GM12892 (cell line): ENCODE measurements at regions not wholly inside any gene's neighbourhood (a gene's known extent, or its start where the extent isn't known, plus 50 kb on each side); places are given as distances from the start of the nearest gene placed in this dataset.
"Not testable (repeated sequence)": the region's sequence is repeated elsewhere in the genome, so short reads cannot be mapped to it uniquely, and the experiment has no call there.

Source experiments
- DNase-seq: peaks from one replicate; pipeline ENCODE4 v3.0.0; 2011; ENCODE audit not compliant: insufficient read length
- FAIRE-seq: peaks from 2 replicates; lab custom pipeline; 2011; peaks lifted over from hg19 to GRCh38; lab: Jason Lieb, UNC
- POLR2A ChIP-seq: IDR thresholded peaks from 2 replicates; pipeline ENCODE4 v1.6.1; 2011; ENCODE audit warnings: low read depth, low read length, control low read depth
- POLR2AphosphoS5 ChIP-seq: IDR thresholded peaks from 2 replicates; pipeline ENCODE4 v1.6.1; 2011; ENCODE audit warnings: low read depth, low read length, control low read depth
- TAF1 ChIP-seq: IDR thresholded peaks from 2 replicates; pipeline ENCODE4 v1.6.1; 2011; ENCODE audit warnings: low read depth, mild to moderate bottlenecking, control low read depth, low read length, borderline replicate concordance

DNA sequence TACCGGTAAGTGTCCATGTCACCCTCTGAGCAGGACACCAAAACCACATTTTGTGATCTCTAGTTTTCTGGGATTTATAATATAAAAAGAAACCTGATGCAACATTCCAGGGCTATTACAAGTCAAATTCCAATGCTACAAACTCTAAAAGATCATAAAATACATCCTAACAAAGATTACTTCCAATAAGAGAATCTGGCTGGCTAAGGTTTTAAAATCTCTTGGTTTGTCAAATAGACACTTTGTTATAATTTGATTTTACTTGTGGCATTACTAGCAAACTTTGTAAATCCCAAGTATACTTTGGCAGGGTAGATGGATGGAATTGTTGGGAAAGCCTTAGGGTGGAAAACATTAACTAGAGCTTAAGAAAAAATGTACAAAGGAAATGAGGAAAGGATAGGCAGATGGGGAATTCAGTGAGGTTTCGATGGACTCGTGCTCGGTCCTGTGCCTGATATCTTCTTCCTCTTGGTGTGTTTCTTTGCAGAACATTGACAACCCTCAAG lies 74.0 kb upstream of the POMP start:
- TF ChIP-seq TAF1 = no peak
- TF ChIP-seq POLR2A = no peak
- TF ChIP-seq POLR2AphosphoS5 = no peak
- DNase-seq (no peak), FAIRE-seq (no peak)

DNA sequence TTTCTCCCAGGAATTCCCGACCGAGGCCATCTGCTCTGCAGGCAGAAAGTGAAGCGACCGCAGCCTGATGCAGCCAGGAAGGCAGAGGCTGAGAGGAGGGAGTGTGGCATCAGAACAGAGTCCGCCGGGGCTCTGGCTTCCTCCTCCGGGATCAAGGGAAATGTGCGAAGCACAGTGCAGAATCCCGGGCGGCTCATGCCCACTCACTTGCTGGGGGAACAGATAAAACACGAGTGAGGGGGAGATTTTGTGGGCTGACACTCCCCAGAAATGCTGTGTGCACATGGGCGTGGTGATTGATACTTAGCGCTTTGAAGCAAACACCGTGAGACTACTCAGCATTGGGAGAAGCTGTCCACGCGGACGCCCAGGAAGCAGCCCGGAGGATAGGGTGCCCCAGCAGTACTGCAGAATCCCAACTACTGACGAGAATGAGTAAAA lies 75.3 kb upstream of the POMP start:
- DNase-seq (no peak), FAIRE-seq (no peak)
- TF ChIP-seq POLR2AphosphoS5 (no peak), TAF1 (no peak), POLR2A (no peak)

DNA sequence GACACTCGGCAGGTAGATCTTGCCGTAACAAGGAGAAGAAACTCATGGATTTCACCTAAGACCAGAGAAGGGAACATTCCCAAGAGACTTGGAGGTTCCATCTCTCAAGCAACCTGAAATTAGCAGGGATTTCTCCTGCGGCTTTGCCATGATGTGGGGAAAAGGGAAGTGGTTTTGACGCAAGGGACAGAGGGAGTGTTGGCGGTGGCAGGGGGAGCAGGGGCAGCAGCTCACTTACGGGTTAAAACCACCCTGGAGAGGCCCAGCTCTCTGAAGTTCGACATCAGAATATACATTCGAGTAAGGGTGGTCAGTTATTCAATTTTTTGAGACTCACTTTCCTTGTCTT lies 76.1 kb upstream of the POMP start:
- TF ChIP-seq TAF1 (no peak), POLR2A (no peak), POLR2AphosphoS5 (no peak)
- FAIRE-seq (no peak), DNase-seq (no peak)

DNA sequence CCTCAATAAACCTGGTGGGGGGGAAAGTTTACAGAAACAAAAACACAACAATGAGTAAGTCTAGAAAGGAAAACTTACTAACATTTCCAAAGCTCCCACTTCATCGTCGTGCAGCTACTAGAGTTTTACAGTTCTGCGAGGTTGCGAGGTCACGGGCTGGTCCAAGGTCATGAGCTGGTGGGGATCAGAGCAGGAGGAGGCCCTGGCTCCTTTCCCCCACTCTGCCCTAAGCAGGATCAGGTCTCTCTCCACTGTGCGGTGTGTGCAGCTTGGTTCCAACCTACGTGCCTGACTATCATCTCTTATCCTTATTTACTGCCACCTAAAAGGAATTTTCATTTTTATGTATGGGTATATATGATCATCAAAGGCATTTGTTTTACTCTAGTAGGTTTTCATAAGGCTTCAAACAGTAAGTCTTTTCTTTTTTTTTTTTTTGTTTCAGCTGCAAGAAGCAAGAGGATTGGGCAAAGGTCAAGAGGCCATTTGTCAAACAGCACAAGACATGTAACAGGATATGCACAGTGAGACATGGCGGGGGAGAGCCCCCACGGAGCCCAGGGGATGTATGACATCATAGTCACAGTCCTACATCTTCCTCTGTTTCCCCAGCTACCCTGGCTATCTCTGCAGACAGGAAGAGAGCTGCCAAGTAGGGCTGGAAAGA lies 76.6 kb upstream of the POMP start:
- TF ChIP-seq POLR2A (no peak), POLR2AphosphoS5 (no peak), TAF1 (no peak)
- FAIRE-seq (no peak), DNase-seq (no peak)

DNA sequence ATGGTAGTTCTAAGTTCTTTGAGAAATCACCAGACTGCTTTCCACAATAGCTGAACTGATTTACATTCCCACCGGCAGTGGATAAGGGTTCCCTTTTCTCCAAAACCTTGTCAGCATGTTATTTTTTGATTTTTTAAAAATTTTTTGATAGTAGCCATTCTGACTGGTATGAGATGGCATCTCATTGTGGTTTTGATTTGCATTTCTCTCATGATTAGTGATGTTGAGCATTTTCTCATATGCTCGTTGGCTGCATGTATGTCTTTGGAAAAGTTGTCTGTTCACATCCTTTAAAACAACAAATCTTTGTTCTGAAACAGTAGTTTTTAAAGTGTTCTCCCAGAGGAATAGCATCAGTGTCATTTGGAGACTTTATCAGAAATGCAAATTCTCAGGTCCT lies 77.5 kb upstream of the POMP start:
- FAIRE-seq (no peak), DNase-seq (no peak)
- TF ChIP-seq POLR2AphosphoS5 = no peak
- TF ChIP-seq TAF1 = no peak
- no peak for TF ChIP-seq POLR2A

DNA sequence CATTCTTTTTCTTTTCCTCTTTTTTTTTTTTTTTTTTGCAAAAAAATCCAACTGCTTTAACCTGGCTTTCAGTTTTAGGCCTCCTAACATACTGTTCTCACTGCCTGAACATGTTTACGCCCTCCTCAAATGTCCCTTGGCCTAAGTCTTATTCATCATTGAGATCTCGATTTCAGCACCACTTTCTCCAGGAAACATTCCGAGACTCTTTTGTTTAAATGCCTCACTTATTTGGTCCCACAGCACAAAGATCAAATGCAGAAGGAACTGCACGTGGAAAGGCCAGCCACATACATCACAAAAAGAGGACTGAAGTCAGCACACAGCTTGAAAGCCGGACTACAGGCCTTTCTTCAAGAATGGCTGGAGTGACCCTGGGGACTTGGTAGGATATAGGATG lies 79.2 kb upstream of the POMP start:
- TF ChIP-seq POLR2A (no peak), POLR2AphosphoS5 (no peak), TAF1 (no peak)
- DNase-seq = no peak
- FAIRE-seq = no peak

DNA sequence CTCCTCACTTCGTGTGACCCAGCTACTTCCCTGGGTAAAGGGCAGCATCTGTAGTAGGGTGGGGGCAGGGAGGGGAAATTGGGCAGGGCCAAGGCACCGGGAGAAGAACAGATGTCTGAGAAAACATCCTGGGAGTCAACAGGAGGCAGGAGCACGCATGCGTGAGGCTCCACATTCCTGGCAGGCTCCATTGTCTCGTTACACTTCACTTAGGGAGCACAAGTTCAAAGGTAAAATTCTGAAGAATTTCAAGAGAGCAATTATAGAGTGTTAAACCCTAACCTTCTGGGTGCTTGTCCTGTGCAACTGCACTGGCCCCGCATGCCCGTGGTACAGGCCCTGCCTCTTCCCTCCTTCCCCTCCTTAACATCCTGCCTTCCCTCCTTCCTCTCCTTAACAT lies 79.6 kb upstream of the POMP start:
- FAIRE-seq (no peak), DNase-seq (no peak)
- TF ChIP-seq TAF1 (no peak), POLR2A (no peak), POLR2AphosphoS5 (no peak)

DNA sequence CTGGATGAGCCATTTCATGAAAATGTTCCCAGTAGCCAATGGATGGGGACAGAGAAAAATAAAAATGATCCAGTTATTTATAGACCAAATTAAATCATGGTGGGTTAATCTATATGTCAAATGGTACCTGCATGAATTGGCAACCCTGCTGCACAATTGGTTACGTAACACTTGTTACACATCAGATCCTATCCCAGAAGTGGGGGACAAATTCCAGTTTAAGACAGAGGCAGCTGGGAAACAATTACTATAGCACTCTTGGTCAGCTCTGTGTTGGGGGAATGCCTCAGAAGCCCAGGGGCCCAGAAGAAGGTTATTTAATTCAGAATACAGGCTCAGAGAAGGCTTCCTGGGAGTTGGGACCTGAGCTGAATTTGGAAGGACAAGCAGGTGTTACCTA lies 81.1 kb upstream of the FLT1 start:
- TF ChIP-seq POLR2A (no peak), POLR2AphosphoS5 (no peak), TAF1 (no peak)
- no peak for FAIRE-seq
- DNase-seq = no peak

DNA sequence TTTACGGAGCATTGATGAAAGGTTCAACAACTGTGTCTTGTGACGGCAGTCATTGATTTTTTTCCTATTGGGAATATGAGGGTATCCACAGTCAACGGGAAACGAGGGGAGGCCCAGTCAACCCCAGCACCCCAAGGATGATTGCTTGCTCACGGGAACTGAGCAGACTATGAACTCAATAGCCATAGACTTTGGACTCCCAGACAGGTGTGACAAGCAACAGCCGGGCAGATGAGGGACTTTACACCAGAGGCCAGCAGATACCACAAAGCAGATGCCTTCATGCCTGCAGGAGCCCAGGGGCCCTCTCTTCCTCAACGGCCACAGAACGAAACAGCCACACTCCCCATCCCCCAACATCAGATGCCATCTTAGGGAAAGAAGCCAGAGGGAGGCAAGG lies 80.3 kb upstream of the FLT1 start:
- TF ChIP-seq TAF1 = no peak
- TF ChIP-seq POLR2AphosphoS5 = no peak
- TF ChIP-seq POLR2A = no peak
- DNase-seq (no peak), FAIRE-seq (peak; percentile 62)

DNA sequence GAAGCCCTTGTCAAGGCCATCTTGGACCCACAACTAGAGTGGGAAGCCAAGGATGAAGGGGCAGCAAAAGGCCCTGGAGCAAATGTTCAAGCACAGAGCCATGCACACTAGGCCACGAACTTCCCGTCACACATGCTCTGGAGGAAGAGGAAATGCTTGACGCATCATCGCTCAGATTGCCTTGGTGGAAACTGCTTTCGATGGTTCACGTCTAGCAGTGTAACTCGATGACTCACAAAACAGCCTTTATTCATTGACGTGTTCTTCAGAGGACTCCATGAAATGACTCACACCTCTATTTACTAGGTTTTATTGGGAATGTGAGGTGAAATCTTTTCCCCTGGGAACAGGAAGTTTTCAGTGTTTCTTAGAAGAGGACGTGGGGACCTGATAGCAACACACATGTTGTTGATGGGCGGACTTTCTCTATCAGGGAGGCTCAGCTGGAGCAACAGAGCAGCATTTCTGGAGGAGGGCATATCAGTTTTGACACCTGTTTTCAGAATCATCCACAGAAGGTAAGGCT lies 79.8 kb upstream of the FLT1 start:
- DNase-seq = no peak
- TF ChIP-seq POLR2AphosphoS5 (no peak), POLR2A (no peak), TAF1 (no peak)
- FAIRE-seq = peak; percentile 61

DNA sequence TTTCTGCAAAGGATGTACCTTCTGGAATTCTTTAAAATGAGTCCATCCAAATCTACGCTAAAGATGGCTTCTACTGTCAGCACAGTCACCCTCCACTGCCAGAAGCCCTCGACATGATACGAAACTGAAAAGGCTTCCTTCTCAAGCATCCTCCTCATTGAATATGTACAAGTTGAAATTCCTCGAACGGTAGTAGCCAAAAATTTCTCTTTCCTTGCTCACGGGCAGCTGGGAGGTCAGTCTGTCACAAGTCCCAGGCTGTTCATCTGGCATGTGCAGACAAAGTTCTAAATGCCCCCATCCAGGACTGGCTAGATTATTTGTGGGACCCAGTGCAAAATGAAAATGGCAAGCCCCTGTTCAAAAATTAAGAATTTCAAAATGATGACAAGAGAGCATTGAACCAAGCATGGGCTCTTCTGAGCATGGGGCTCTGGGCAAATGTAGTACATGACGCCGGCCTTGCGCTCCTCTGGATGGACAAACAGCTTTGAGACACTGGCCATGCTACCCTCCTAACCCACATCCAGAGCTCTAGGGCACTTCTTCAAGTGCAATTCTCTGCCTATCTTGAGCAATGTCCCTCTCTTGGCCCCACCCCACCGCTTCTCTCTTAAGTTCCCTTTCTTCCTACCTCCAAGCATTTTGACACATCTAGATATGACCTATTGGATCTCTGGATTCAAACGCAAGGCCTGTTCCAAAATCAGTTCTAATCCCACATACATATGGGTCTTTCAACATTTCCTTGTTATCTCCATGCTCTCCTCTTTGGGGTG lies 78.9 kb upstream of the FLT1 start:
- FAIRE-seq = no peak
- TF ChIP-seq TAF1 = no peak
- DNase-seq = no peak

DNA sequence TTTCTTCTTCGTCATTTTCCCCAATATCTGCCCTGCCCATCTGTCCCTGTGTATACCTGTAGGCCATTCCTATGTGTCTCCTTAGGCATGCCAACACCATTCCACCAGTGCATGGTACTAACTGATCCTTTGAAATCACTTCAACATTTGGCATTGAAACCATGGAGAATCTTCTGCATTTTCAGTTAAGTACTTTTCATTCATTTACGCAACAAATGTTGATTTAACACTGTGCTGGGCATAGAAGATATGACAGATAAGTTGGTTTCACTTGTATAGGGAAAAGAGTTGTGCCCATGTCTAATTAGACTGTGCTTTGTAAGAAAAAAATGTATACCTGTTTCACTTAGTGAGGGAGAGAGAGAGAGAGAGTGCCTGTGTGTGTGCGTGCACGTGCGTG lies 77.9 kb upstream of the FLT1 start:
- DNase-seq (no peak), FAIRE-seq (no peak)
- no peak for TF ChIP-seq POLR2A
- TF ChIP-seq POLR2AphosphoS5 = no peak
- TF ChIP-seq TAF1 = no peak

DNA sequence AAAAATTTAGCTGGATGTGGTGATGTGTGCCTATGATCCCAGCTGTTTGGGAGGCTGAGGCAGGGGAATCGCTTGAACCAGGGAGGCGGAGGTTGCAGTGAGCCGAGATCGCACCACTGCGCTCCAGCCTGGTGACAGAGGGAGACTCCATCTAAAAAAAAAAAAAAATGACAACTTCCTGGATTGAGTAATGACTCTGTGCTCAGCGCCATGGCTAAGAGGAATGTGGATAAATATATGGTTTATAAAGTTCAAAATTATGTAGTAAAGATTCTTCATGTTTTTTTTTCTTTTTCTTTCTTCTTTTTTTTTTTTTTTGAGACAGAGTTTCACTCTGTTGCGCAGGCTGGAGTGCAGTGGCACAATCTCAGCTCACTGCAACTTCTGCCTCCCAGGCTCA lies 75.4 kb upstream of the FLT1 start:
- not testable (repeated sequence) for DNase-seq, FAIRE-seq

DNA sequence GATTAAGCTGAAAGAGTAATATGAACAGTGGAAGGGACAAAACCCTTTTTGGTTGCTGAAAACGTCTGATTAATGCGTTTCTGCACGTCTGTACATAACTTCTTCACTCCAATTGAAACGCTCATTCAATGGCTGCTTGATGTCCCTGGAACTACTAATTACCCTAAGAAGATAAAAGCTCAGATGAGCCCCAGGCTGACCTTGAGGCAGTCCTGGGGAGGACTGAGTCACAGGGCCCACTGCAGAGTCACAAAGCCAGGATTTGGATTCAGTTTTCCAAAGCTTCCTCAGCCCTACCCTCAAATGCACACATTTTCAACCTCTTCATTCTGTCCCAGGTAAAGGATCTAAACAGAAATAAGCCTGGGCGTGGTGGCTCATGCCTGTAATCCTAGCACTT lies 75.0 kb upstream of the FLT1 start:
- TF ChIP-seq POLR2A = no peak
- no peak for TF ChIP-seq TAF1
- no peak for TF ChIP-seq POLR2AphosphoS5
- no peak for FAIRE-seq
- DNase-seq = no peak
